DND-41 (cell line): ENCODE measurements at regions not wholly inside any gene's neighbourhood (a gene's known extent, or its start where the extent isn't known, plus 50 kb on each side); places are given as distances from the start of the nearest gene placed in this dataset.

ENCODE experiments used
- ATAC-seq: fragments of 200-7000 bp; cut with Tn5 transposase; 3 replicates; pipeline ENCODE4 v1.9.1; 2021; ENCODE audit warnings: low read depth; ENCODE audit not compliant: insufficient read depth
- DNase-seq: peaks from one replicate; pipeline ENCODE4 v3.0.0-alpha.2; 2020
- H2AFZ ChIP-seq: 2 replicates; pipeline ENCODE4 v1.6.0; 2012; ENCODE audit warnings: low read depth, low read length
- H3K27ac ChIP-seq: 2 replicates; pipeline ENCODE4 v1.5.1; 2012; ENCODE audit warnings: low read length, inconsistent platforms
- H3K27me3 ChIP-seq: fragments of 200-600 bp; sonication (generic); 2 replicates; pipeline ENCODE4 v1.6.0; 2012; ENCODE audit warnings: low read length, mild to moderate bottlenecking, inconsistent platforms; ENCODE audit not compliant: insufficient read depth, poor library complexity
- H3K36me3 ChIP-seq: 2 replicates; pipeline ENCODE4 v1.5.1; 2012; ENCODE audit warnings: low read length, inconsistent platforms; ENCODE audit not compliant: insufficient read depth
- H3K4me1 ChIP-seq: 2 replicates; pipeline ENCODE4 v1.5.1; 2012; ENCODE audit warnings: mild to moderate bottlenecking, low read length; ENCODE audit not compliant: insufficient read depth
- H3K4me2 ChIP-seq: 2 replicates; pipeline ENCODE4 v1.6.0; 2012; ENCODE audit warnings: mild to moderate bottlenecking, moderate library complexity, low read length, inconsistent platforms; ENCODE audit not compliant: insufficient read depth
- H3K4me3 ChIP-seq, 2 experiments: fragments of 200-600 bp in 1 of 2; shearing (Covaris generic) in 1 of 2; 2 replicates each; pipeline ENCODE4 v1.5.1; 2012 to 2016; ENCODE audit warnings: inconsistent platforms in 2 of 2, low read length in 2 of 2, mild to moderate bottlenecking in 2 of 2, low read depth in 1 of 2, moderate library complexity in 1 of 2
- H3K79me2 ChIP-seq: 2 replicates; pipeline ENCODE4 v1.6.0; 2012; ENCODE audit warnings: low read length, inconsistent platforms; ENCODE audit not compliant: insufficient read depth
- H3K9ac ChIP-seq: 2 replicates; pipeline ENCODE4 v1.6.0; 2012; ENCODE audit warnings: low read depth, mild to moderate bottlenecking, inconsistent platforms, low read length, moderate library complexity
- H3K9me3 ChIP-seq: 2 replicates; pipeline ENCODE4 v1.5.1; 2012; ENCODE audit warnings: low read length, moderate library complexity, mild to moderate bottlenecking, inconsistent platforms; ENCODE audit not compliant: insufficient read depth, severe bottlenecking
- H4K20me1 ChIP-seq: 2 replicates; pipeline ENCODE4 v1.6.0; 2012; ENCODE audit warnings: low read length; ENCODE audit not compliant: insufficient read depth
- CTCF ChIP-seq: IDR thresholded peaks from 2 replicates; pipeline ENCODE4 v1.5.1; 2012; ENCODE audit warnings: borderline replicate concordance, low read length, moderate library complexity, mild to moderate bottlenecking; ENCODE audit not compliant: poor library complexity, severe bottlenecking; ENCODE audit errors: extremely low read depth
- EZH2 ChIP-seq: IDR thresholded peaks from 3 replicates; pipeline ENCODE4 v1.6.1; 2012; ENCODE audit warnings: borderline replicate concordance, low read depth, mild to moderate bottlenecking, moderate library complexity, low read length, inconsistent platforms; ENCODE audit not compliant: severe bottlenecking

- TF ChIP-seq EZH2, result no peak
- no peak for TF ChIP-seq CTCF
- DNase-seq, result no peak
- Histone ChIP-seq H3K36me3 (no peaks in the 10 kb centered on the region), H3K4me3 (no peak overlapping the region), H3K9ac (no peak overlapping the region), H4K20me1 (no peaks in the 10 kb centered on the region), H3K27ac (no peak overlapping the region), H3K4me1 (no peaks in the 10 kb centered on the region), H3K9me3 (peaks cover 7% of the 10 kb centered on the region), H3K79me2 (no peaks in the 10 kb centered on the region), H2AFZ (no peak overlapping the region), H3K4me2 (no peak overlapping the region), H3K27me3 (no peaks in the 10 kb centered on the region)
- ATAC-seq, result no peak
These were observed 553.5 kb downstream of the TBC1D22A start for GRCh38 chr22:47315862-47316419.

GRCh38 chr22:47310601-47311000 is 548.2 kb downstream of the TBC1D22A start:
- no peaks in the 10 kb centered on the region for H3K9me3 ChIP-seq
- no peaks in the 10 kb centered on the region for H4K20me1 ChIP-seq
- ATAC-seq (no peak), DNase-seq (no peak)
- no peak overlapping the region for H3K27ac ChIP-seq
- TF ChIP-seq CTCF, result no peak
- no peak overlapping the region for H2AFZ ChIP-seq
- H3K79me2 ChIP-seq, result no peaks in the 10 kb centered on the region
- H3K27me3 ChIP-seq, result peaks cover 7% of the 10 kb centered on the region
- no peak overlapping the region for H3K4me3 ChIP-seq
- no peaks in the 10 kb centered on the region for H3K4me1 ChIP-seq
- H3K9ac ChIP-seq, result no peak overlapping the region
- H3K4me2 ChIP-seq, result no peak overlapping the region
- H3K36me3 ChIP-seq, result no peaks in the 10 kb centered on the region

GRCh38 chr22:47309946-47310345 is 547.5 kb downstream of the TBC1D22A start:
- Histone ChIP-seq H3K27ac (no peak overlapping the region), H3K27me3 (peaks cover 7% of the 10 kb centered on the region), H3K36me3 (no peaks in the 10 kb centered on the region), H3K4me1 (no peaks in the 10 kb centered on the region), H3K4me3 (no peak overlapping the region), H3K9ac (no peak overlapping the region), H3K79me2 (no peaks in the 10 kb centered on the region), H2AFZ (no peak overlapping the region), H3K9me3 (no peaks in the 10 kb centered on the region), H4K20me1 (no peaks in the 10 kb centered on the region), H3K4me2 (no peak overlapping the region)
- TF ChIP-seq CTCF (no peak), EZH2 (no peak)
- no peak for ATAC-seq
- DNase-seq, result no peak

GRCh38 chr22:47309476-47309875 is 547.0 kb downstream of the TBC1D22A start:
- Histone ChIP-seq H3K9ac (no peak overlapping the region), H3K4me2 (no peak overlapping the region), H4K20me1 (no peaks in the 10 kb centered on the region), H3K27me3 (peaks cover 7% of the 10 kb centered on the region), H3K79me2 (no peaks in the 10 kb centered on the region), H3K4me3 (no peak overlapping the region), H3K27ac (no peak overlapping the region), H3K36me3 (no peaks in the 10 kb centered on the region), H3K4me1 (no peaks in the 10 kb centered on the region), H3K9me3 (no peaks in the 10 kb centered on the region), H2AFZ (no peak overlapping the region)
- no peak for TF ChIP-seq CTCF
- TF ChIP-seq EZH2, result no peak
- ATAC-seq (no peak), DNase-seq (no peak)
